GM21390 (cell line): ENCODE measurements at regions not wholly inside any gene's neighbourhood (a gene's known extent, or its start where the extent isn't known, plus 50 kb on each side); places are given as distances from the start of the nearest gene placed in this dataset.
"Not testable (repeated sequence)": the region's sequence is repeated elsewhere in the genome, so short reads cannot be mapped to it uniquely, and the experiment has no call there.

Experiments used
- ATAC-seq: cut with Tn5 transposase; IDR thresholded peaks from one replicate; pipeline ENCODE4 v1.9.1; 2021; ENCODE audit not compliant: unreplicated experiment

DNA sequence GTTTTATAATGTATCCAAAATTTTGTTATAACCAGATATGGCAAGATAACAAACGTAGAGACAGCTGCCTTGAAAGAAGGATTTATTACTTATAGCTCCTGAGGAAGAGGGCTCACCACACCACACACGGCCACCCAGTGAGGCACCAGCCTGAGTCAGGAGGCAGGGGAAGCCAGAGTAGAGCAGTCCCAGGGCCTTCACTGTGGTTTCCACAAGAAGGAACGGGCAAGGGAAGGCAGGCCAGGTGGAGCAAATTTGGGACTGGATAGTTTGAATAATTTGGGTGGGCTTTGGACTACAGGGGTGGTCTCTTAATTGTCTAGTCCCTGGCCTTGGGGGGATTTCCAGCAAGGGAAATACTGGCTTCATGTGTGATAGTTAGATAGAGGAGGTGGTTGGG, 72.5 kb downstream of the RRAGC start:
- ATAC-seq, result no peak

DNA sequence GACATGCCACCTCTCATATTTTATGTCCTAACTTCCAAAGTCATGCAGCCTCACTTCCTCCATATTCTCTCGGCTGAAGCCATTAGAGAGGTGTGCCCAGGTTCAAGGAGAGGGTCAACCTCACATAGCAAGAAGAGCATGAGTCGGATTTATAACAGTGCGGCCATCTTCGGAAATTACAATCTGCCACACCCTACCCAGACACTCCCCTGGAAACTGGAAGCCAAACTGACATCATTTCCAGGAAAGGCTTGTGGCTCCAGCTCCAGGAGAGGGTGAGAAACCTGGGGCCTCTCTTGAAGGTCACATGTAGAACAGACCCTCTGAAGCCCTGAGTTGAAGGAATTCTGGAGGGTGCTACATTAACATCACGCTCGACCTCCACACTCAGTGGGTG, 73.5 kb downstream of the RRAGC start:
- no peak for ATAC-seq

DNA sequence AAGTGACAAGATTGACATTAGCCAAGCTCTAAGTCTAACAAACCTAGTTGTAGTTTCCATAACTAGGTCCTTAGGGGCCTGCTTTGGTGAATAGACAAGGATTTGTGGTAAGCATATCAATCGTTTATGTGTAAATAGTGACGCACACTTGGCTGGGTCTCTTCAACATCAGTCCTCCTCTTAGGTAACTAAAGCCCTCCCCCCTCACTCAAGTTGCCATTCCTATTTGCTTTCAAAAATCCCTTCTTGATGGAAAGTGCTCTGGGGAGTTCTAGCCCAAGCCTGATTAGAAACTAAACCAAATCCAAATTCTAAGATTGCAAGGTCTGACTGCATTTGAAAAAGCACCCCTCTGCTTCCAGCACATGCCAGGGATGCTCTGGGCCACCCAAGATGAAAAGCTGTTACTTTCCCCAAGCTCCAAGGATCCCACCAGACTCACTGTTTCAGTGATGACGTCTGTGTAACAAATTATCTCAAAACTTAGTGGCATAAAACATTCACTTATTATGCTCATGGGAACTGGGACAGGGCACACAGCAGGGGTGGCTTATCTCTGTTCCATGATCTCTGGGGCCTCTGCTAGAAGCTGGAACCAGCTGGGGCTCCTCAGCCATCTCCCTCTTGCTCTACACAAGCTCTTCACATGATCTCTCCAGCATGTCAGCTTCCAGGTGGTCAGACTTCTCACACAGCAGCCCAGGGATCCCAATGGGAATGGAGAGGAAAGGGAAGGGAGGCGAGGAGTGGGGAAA, 74.1 kb downstream of the RRAGC start:
- no peak for ATAC-seq

DNA sequence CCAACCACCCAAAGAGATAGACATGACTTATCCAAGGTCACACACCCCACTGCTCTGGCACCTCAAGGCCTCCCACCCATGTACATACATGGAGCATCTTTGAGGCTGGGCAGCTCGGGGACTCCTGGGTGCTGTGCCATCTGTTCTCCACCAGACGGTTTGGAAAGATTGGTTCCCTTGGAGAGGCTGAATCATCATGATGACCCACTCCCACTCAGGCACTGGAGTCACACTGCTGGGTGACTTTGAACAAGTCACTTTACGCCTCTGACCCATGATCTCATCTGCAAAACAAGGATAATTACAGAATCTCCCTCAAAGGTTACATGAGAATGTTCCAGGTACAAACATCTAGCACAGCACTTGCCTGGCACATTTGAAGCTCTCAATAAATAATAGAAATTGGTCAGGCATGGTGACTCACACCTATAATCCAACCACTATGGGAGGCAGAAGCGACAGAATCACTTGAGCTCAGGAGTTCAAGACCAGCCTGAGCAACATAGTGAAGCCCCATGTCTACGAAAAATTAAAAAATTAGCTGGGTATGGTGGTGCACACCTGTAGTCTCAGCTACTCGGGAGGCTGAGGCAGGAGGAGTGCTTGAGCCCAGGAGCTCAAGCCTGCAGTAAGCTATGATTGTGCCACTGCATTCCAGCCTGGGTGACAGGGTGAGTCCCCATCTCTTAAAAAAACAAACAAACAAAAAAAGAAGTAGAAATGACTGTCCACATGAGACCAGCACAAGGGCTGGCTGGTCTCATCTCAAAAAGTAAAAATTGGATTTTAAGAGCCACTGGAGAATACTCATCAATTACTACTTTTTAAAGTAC, 74.9 kb downstream of the RRAGC start:
- ATAC-seq, result no peak

DNA sequence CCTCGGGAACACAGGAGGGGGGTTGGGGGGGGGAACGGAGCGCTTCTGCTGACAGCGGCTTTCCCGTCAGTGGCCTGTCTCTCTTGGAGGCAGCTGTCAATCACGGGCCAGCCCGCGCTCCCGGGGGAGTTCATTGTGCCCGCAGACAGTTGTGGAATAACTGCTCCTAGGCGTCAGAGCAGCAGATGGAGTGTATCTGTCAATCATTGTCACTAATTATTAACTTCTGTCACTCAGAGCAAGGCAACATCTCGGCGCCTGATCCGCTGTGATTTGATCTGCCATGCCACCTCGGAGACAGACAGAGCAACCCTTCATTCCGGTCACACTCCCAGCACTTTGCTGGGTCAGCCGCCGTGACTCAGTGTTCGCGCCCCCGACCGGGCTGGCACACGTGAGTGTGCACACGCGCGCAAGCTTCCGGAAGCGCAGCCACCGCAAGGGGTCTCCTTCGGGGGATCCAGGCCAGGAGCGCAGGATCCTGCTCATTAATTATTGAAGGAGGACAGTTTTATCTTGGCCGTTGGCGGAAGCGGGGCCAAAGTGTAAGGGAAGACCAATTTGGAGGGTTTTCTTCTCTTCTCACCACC, 75.8 kb downstream of the RRAGC start:
- no peak for ATAC-seq

DNA sequence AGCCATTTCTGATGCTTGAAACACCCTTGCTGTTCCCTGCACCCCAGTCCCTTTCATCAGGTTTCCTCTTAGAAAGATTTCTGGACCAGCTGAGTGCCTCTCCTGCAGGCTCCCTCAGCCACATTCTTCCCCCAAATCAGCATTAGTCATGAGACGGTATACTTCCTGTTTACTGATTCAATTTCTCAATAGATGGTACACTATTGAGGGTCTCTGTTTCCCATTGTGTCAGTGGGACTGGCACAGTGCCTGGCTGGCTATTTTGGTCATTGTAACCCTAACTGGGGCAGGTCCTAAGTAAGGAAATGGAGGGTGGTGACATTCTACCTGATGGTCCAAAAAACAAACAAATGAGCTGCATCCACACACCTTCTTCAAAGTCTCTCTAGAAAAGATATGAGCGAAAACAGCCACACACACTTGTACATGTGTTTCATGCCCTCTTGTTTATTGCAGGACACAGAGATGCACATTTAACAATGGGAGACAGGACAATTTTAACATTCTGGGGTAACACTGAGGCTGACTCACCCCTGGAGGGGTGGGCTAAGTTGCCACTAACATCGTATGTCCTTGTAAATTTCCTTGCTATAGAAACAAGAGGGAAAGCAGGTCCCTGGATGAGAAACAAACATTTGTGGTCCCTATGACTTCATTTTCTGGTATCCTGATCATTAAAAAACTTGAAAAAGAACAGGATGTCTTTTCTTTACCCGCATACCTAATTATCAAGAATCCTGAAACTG, 77.5 kb downstream of the RRAGC start:
- ATAC-seq, result no peak

DNA sequence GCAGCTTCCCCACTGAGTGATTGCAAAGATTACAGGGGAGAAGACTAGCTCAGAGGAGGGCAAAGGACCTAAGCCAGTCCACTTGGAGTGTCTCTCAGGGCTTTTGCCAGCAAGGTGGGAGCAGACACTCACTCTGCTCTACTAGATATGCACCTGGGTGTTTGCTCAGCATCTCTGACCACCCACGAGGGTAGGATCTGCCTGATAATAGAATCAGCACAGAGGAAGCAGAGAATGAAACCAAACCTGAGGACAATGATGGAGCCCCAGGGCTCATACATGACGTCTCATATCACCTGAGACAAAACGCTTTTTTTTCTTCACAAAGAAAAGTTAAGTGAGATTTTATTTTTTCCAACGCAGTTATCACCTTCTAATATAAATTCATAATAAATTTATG, 79.4 kb downstream of the RRAGC start:
- ATAC-seq, result no peak

DNA sequence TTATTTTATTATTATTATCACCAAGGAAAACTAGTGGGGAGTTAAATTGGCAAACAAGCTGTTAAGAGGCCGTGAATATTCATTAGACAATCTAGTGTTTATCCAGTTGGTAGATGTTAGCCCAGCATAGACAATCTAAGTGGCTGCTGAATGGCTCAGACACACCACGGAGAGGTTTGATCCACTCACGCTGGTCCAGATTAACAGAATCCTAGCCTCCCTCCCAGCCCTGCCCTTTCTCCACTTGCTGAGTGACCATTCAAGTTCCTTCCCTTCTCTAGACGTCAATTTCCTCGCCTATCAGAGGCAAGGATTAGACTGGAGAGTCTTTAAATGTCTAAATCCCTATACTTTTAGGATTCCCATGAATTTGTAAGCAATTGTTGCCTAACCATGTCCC, 80.1 kb downstream of the RRAGC start:
- no peak for ATAC-seq

DNA sequence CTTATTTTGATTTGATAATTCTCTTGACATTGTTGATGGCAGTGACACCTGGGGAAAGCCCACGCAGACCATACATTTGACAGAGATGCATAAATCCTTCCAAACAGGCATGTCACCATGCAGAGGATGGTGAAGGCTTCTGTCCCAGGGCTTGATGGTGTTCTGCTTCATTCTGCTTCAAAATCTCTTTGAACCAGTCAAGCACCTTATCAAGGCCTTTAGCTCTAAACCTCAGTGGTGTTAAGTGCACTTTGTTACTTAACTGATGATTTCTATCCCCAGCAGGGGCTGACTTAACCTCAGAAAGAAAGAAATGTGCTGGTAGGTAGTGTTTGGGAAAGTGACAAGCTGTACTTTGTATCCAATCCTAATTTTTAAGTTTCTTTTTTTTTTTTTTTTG, 81.1 kb downstream of the RRAGC start:
- no peak for ATAC-seq

DNA sequence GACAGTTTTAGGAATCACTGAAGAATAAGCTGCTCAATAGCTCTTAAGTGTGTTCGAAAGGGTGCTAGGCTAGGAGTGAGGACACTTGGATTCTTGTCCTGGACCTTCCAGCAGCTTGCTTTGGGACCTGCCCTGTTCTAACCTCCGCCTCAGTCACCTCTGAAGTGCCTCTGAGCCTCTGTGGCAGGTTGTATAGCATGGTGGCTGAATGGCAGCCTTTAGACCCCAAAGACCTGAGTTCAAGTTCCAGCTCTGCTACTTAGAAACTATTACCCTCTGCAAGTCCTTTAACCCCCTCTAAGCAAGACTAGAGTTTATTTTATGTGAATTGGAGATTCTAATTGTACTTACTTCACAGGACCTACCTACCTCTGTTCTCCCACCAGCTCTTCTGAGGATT, 81.5 kb downstream of the RRAGC start:
- ATAC-seq, result no peak

DNA sequence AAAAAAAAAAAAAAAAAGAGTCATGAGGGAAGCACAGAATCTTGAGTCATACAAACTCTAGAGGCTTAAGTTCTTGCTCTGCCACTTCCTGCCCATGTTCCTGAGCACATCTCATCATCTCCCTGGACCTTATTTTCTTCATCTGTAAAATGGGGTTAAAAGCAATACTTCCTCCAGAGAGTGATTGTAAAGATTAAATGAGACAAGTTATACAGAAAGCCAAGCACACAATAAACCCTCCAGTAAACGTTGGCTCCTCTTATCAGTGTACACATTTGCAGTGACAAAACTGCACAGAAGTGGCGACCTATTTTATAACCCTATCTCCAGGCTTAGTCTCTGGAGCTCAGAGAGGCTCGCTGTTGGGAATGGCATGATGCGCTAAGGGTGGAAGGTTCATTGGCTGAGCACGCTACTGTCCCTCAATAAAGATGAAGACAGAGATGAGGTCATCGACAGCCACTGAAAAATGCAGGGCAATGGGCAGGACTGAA, 82.1 kb downstream of the RRAGC start:
- ATAC-seq, result no peak

DNA sequence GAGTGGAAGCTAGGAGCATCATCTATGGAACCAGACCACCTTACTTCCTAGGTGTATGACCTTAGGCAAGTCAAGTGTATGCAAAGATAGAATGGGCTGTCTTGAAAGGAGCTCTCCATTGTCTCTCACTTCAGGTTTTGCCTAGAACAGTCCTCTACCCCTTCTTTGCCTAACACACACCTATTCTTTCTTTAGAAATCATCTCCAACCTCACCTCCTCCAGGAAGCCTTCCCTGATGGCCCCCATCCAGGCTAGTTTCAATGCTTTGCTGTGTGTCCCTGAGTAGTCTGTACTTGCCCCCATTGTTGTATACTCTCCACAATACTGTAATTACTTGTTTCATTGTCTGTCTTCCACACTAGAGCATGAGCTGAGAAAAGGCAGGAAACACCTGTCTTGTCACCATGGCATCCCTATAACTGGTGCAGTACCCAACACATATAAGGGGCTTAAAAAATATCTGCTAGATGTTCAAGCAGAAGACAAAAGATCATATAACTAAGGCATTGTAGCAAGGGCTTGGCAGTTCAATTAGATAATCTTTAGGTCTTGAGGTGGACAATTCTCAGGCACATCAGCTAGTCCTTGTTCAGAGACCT, 83.0 kb downstream of the RRAGC start:
- no peak for ATAC-seq

DNA sequence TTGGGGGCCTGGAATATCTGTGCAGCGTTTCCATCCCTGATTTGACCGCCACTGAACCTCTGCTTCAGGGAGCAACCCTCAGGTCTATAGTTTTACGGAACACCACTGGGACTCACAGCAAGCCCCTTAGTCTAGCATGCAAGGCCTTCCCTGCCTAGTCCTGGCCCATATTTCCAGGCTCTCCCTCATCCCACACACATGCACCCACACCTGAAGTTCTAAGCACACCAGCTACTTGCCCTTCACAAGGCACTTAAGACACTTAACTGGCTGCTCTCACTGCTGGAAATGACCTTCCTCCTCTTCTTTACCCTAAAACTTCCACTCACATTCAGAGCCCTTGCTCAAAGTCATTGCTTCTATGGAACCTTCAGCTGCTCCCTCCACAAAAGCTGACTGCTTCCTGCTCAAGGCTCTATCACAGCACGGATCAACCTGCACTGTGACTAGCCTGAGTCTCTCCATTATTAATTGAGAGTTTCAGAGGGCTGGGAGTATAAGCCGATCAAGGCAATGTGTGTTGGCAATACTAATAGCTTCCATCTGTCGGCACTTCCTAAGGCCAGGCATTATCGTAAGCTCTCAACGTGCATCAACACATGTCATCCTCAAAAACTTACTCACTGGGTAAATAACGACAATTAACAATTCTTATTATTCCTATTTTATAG, 84.3 kb downstream of the RRAGC start:
- no peak for ATAC-seq

DNA sequence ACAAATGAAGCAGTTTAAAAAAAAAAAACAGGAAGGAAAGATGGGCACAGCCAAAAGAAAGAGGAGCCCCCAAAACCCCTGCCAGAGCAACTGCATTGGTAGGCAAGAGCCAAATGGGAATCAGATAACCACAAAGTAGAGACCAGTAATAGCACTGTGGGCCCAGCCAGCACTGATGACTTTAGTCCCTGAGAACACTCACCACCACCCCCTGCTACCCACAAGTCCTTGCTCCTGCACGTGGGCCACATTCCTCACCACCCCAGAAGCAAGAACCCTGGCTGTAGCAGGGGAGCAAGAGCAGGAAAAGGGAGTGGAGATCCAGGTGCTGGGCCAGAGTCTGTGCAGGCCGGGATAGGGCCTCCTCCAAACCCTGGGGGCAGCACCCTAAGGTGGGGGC, 86.1 kb downstream of the RRAGC start:
- ATAC-seq, result no peak

DNA sequence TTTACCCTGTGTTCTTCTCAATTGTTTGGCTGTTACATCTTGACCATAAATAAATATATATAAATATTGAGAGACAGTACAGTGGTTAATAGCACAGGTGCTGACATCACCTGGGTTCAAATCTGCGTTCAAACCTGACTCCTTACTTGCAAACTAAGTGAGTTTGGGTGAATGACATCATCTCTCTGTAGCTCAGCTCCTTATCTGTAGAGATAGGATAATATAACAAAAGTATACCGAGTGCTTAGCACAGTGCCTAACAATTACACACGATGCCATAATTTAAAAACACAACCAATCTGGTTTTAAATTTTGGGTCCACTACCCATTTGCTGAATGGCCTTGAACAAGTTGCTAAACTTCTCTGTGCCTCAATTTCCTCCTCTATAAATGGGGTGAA, 86.6 kb downstream of the RRAGC start:
- ATAC-seq, result no peak

DNA sequence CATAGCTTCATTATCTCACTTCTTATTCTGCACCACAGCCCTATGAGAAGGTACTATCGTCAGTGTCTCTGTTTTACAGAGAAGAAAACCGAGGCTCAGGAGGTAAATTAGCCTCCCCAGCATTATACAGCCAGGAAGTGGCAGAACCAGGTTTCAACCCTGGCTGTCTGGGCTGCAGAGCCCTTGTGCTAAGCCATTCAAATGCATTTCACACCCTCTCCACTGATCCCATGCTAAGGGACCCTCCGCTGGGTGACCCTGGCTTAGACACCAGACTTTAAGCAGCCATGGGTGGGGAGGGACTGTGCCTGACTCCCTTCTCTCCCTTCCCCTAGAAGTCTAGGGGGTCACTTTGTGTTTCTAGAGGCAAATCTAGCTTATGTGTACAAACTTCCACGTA, 87.5 kb downstream of the RRAGC start:
- no peak for ATAC-seq

DNA sequence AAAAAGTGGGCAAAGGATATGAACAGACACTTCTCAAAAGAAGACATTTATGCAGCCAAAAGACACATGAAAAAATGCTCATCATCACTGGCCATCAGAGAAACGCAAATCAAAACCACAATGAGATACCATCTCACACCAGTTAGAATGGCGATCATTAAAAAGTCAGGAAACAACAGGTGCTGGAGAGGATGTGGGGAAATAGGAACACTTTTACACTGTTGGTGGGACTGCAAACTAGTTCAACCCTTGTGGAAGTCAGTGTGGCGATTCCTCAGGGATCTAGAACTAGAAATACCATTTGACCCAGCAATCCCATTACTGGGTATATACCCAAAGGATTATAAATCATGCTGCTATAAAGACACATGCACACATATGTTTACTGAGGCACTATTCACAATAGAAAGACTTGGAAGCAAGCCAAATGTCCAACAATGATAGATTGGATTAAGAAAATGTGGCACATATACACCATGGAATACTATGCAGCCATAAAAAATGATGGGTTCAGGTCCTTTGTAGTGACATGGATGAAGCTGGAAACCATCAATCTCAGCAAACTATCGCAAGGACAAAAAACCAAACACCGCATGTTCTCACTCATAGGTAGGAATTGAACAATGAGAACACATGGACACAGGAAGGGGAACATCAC, 88.9 kb downstream of the RRAGC start:
- ATAC-seq, result not testable (repeated sequence)

DNA sequence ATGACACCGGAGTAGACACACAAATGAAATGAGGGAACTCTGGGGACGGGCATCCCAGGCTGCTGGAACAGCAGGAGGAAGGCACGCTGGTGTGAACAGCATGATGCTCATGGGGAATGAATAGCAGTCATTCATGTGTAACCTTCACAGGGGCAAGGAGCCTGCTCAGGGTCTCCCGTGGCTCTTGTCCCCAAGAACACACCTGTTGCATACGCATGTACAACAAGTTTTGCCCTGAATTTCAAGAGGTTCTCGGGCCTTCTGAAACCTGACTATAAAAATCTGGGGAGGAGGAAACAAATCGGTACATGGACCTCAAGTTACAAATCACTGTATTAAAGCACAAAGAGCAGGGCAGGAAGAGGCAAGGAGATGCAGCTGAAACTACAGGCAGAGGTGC, 93.4 kb downstream of the RRAGC start:
- no peak for ATAC-seq

DNA sequence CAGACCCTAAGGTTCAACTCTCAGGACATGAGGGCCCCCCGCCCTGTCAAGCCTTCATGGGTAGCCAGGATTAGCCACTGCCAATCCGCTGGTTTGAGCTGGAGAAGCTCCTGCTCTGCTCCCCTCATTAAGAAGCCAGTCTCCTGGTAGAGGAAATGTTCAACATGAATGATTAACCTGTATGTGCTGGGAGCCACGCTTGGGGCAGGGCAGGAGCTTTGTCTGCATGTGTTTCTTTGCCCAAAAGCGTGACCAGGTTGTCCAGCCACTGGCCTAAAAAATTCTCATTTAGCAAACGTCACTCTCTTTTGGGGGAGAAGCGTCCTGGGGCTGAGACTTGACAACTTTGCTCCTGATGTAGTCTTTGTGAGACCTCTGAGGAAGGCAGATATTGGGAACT, 96.5 kb downstream of the RRAGC start:
- ATAC-seq, result no peak

DNA sequence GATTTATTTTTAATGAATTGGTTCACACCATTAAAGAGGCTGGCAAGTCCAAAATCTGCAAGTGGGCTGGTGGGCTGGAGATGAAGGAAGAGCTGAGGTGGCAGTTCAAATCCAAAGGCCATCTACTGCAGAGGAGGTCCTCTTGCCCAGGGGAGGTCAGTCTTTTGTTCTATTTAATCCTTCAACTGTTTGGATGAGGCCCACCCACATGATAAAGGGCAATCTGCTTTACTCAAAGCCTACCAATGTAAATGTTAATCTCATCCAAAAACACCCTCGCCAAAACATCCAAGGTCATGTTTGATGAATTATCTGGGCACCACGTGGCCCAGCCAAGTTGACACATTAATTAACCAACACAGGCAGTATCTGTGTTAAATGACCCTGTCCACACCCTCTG, 99.0 kb downstream of the RRAGC start:
- no peak for ATAC-seq
